ENCODE measurements at regions not wholly inside any gene's neighbourhood (a gene's known extent, or its start where the extent isn't known, plus 50 kb on each side); places are given as distances from the start of the nearest gene placed in this dataset.

DNA sequence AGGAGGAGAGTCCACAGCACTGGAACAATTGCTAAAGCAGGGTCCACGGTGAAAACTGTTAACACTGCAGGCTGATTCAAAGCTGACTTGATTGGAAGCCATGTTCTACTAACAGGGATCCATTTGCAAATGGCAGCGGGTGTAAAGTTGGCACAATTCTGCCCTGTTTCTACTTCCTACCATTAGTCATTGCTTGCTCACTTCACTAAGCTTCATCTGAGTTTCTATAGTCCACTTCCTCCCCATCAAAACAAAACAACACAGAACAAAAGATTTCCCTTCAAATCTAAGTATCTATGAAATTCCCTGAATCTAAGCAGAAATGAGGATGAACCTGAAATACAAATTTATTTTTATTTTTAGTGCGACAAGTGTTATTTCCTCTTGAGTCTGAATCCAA is 187.4 kb upstream of the SOX11 start:
- TF ChIP-seq, protein P1, sequence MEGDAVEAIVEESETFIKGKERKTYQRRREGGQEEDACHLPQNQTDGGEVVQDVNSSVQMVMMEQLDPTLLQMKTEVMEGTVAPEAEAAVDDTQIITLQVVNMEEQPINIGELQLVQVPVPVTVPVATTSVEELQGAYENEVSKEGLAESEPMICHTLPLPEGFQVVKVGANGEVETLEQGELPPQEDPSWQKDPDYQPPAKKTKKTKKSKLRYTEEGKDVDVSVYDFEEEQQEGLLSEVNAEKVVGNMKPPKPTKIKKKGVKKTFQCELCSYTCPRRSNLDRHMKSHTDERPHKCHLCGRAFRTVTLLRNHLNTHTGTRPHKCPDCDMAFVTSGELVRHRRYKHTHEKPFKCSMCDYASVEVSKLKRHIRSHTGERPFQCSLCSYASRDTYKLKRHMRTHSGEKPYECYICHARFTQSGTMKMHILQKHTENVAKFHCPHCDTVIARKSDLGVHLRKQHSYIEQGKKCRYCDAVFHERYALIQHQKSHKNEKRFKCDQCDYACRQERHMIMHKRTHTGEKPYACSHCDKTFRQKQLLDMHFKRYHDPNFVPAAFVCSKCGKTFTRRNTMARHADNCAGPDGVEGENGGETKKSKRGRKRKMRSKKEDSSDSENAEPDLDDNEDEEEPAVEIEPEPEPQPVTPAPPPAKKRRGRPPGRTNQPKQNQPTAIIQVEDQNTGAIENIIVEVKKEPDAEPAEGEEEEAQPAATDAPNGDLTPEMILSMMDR (IDR thresholded peaks at IDR 0.05; ENCODE audit: low read depth, low read length) = no peak
- TF ChIP-seq EZH2phosphoT487 (IDR thresholded peaks at IDR 0.05; ENCODE audit: low read depth) = no peak

All from OCI-LY3 (cell line).